GM12874 (cell line): ENCODE measurements at regions not wholly inside any gene's neighbourhood (a gene's known extent, or its start where the extent isn't known, plus 50 kb on each side); places are given as distances from the start of the nearest gene placed in this dataset.

ENCODE experiments used
- TF ChIP-seq, protein P1 (sequence below): IDR thresholded peaks from 2 replicates; pipeline ENCODE4 v1.5.1; 2011; ENCODE audit warnings: low read depth, mild to moderate bottlenecking, control low read depth, low read length, moderate library complexity; ENCODE audit not compliant: insufficient read depth

- TF ChIP-seq, protein P1, sequence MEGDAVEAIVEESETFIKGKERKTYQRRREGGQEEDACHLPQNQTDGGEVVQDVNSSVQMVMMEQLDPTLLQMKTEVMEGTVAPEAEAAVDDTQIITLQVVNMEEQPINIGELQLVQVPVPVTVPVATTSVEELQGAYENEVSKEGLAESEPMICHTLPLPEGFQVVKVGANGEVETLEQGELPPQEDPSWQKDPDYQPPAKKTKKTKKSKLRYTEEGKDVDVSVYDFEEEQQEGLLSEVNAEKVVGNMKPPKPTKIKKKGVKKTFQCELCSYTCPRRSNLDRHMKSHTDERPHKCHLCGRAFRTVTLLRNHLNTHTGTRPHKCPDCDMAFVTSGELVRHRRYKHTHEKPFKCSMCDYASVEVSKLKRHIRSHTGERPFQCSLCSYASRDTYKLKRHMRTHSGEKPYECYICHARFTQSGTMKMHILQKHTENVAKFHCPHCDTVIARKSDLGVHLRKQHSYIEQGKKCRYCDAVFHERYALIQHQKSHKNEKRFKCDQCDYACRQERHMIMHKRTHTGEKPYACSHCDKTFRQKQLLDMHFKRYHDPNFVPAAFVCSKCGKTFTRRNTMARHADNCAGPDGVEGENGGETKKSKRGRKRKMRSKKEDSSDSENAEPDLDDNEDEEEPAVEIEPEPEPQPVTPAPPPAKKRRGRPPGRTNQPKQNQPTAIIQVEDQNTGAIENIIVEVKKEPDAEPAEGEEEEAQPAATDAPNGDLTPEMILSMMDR: no peak
Observed at GRCh38 chr2:198791623-198792022, 666.1 kb downstream of the SATB2 start.

DNA sequence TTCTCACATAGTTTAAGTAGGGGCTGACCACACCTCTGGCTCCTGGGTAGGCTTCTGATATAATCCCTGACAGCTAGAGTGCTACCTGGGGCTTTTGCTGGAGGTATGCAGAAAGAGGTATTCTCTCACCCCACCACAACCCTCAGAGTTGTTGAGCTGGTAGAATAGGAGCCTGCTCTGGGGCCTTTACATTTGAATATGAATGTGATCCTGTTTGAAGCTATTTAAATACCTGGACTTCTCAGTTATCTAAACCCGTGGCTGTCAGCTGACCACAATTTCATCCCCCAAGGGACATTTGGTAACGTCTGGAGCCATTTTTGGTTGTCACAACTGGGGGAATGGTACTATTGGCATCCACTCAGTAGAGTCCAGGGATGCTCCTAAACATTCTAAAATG lies 669.1 kb downstream of the SATB2 start:
- TF ChIP-seq, protein P1: no peak

DNA sequence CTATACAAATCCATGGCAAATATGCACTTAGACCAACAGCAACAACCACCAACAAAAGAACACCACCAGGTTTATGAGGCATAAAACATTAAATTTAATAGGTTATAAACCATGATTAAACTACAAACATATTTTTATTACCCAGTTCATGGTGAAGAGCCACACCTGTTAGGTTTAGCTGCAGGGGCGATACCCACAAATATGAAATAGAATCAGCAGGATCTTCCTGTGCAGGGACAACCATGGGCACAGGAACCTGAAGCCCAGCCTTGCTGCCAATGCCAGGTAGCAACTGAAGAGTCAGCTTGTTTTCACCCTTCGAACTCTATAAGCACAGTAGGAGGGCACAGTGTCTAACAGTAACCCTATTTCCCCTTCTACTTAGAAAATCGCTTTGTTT lies 675.0 kb downstream of the SATB2 start:
- TF ChIP-seq, protein P1: no peak

- TF ChIP-seq, protein P1: no peak
Observed at GRCh38 chr2:198776616-198777406, 680.9 kb downstream of the SATB2 start.

DNA sequence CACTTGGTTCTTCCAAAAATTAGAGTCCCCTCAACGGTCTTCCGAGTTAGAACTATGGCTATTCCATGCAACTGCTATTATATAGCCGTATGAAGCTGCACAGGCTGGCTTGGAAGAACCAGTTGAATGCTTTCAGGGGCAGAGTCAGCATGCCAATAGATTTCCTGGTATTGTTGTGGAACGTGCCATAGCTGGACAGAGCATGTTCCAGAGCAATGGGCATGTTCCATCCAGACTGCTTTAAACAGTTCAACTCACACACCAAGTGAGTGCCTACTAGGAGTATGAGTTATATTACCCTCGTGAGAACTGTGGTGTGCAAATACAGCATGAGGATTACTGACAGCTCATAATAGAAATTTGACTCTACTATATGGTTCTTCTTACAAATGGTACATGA lies 682.0 kb downstream of the SATB2 start:
- TF ChIP-seq, protein P1: no peak

- TF ChIP-seq, protein P1: no peak
Observed at GRCh38 chr2:198774576-198774975, 683.2 kb downstream of the SATB2 start.

DNA sequence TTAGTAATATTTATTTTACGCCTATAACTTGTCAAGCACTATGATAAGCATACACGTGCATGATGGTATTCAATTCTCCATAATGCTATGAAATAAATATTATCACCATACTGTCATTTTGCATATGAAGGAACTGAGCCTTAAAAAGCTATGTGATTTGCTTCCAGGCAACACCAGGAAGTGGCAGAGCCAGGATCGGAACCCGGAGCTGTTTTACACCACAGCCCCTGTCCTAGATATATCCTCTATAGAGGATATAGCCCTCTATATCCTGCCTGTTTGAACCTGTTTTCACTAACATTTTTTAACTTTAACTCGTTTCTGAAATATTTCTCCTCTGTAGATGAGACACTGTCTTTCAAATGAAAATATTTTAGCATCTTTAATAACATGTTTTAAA lies 690.0 kb downstream of the SATB2 start:
- TF ChIP-seq, protein P1: no peak
